Type B pancreatic cell (in vitro differentiated cells): ENCODE measurements at regions not wholly inside any gene's neighbourhood (a gene's known extent, or its start where the extent isn't known, plus 50 kb on each side); places are given as distances from the start of the nearest gene placed in this dataset.

Experiments used
- DNase-seq: peaks from one replicate; pipeline ENCODE4 v3.0.0; 2021; ENCODE audit warnings: mixed read lengths; ENCODE audit not compliant: unreplicated experiment; ENCODE audit errors: extremely low spot score
- H3K27ac Mint-ChIP-seq: 2 replicates; pipeline ENCODE4 v1.8.0; 2021; ENCODE audit warnings: mild to moderate bottlenecking, mixed read lengths
- H3K27me3 Mint-ChIP-seq: 2 replicates; pipeline ENCODE4 v1.8.0; 2021; ENCODE audit warnings: mixed read lengths
- H3K36me3 Mint-ChIP-seq: 2 replicates; pipeline ENCODE4 v1.8.0; 2021; ENCODE audit warnings: mixed read lengths
- H3K4me1 Mint-ChIP-seq: one replicate; pipeline ENCODE4 v1.8.0; 2021; ENCODE audit warnings: mixed read lengths; ENCODE audit not compliant: unreplicated experiment
- H3K4me3 Mint-ChIP-seq: 2 replicates; pipeline ENCODE4 v1.8.0; 2021; ENCODE audit warnings: mild to moderate bottlenecking, mixed read lengths
- H3K9me3 Mint-ChIP-seq: 2 replicates; pipeline ENCODE4 v1.8.0; 2021; ENCODE audit warnings: mixed read lengths
- CTCF ChIP-seq: fragments of 200-600 bp; sonication (generic); conservative IDR thresholded peaks from 2 replicates; pipeline ENCODE4 v1.5.0; 2021; ENCODE audit warnings: antibody characterized with exemption, mild to moderate bottlenecking

GRCh38 chr14:55951341-55952206, 166.6 kb upstream of the PELI2 start:
- Mint-ChIP-seq H3K4me3 (no peak overlapping the region), H3K36me3 (no peaks in the 10 kb centered on the region), H3K9me3 (no peaks in the 10 kb centered on the region), H3K27ac (no peak overlapping the region), H3K27me3 (no peaks in the 10 kb centered on the region), H3K4me1 (peaks cover 7% of the 10 kb centered on the region)
- no peak for TF ChIP-seq CTCF
- DNase-seq, result no peak

- Mint-ChIP-seq H3K36me3 (no peaks in the 10 kb centered on the region), H3K9me3 (no peaks in the 10 kb centered on the region), H3K27me3 (peaks cover 3% of the 10 kb centered on the region), H3K27ac (no peak overlapping the region), H3K4me1 (peaks cover 14% of the 10 kb centered on the region), H3K4me3 (no peak overlapping the region)
- no peak for TF ChIP-seq CTCF
- DNase-seq, result no peak
These were observed 164.1 kb upstream of the PELI2 start for GRCh38 chr14:55954108-55954507.

- Mint-ChIP-seq H3K27me3 (peaks cover 3% of the 10 kb centered on the region), H3K4me1 (peaks cover 14% of the 10 kb centered on the region), H3K36me3 (no peaks in the 10 kb centered on the region), H3K27ac (no peak overlapping the region), H3K4me3 (no peak overlapping the region), H3K9me3 (no peaks in the 10 kb centered on the region)
- no peak for DNase-seq
- no peak for TF ChIP-seq CTCF
These were observed 163.0 kb upstream of the PELI2 start for GRCh38 chr14:55955175-55955574.

- no peak for TF ChIP-seq CTCF
- Mint-ChIP-seq H3K27me3 (peaks cover 3% of the 10 kb centered on the region), H3K9me3 (no peaks in the 10 kb centered on the region), H3K36me3 (no peaks in the 10 kb centered on the region), H3K4me1 (peaks cover 14% of the 10 kb centered on the region), H3K27ac (no peak overlapping the region), H3K4me3 (no peak overlapping the region)
- DNase-seq, result no peak
These were observed 160.3 kb upstream of the PELI2 start for GRCh38 chr14:55957950-55958349.

GRCh38 chr14:55963295-55963694, 154.9 kb upstream of the PELI2 start:
- no peaks in the 10 kb centered on the region for H3K9me3 Mint-ChIP-seq
- no peak for TF ChIP-seq CTCF

More at GRCh38 chr14:55963295-55963694, 154.9 kb upstream of the PELI2 start:
- DNase-seq, result no peak
- no peaks in the 10 kb centered on the region for H3K27me3 Mint-ChIP-seq
- H3K4me1 Mint-ChIP-seq, result peaks cover 9% of the 10 kb centered on the region
- H3K4me3 Mint-ChIP-seq, result no peak overlapping the region
- no peak overlapping the region for H3K27ac Mint-ChIP-seq
- H3K36me3 Mint-ChIP-seq, result no peaks in the 10 kb centered on the region
